ENCODE measurements at regions not wholly inside any gene's neighbourhood (a gene's known extent, or its start where the extent isn't known, plus 50 kb on each side); places are given as distances from the start of the nearest gene placed in this dataset.

GRCh38 chr11:116177521-116178210 is 595.1 kb downstream of the BUD13 start:
- Histone ChIP-seq H3K9ac (ENCODE audit: low read length) (no peak overlapping the region), H3K27ac (ENCODE audit: low read length) (no peak overlapping the region), H3K4me3 (ENCODE audit: low read length) (no peak overlapping the region), H3K4me1 (ENCODE audit: low read length) (no peaks in the 10 kb centered on the region), H3K9me3 (ENCODE audit: insufficient read depth, low read length) (no peaks in the 10 kb centered on the region), H3K27me3 (ENCODE audit: low read depth, low read length) (peaks cover 5% of the 10 kb centered on the region; the same call in 1 of the 2 replicates), H3K4me2 (ENCODE audit: low read length) (no peak overlapping the region), H2AFZ (ENCODE audit: low read depth, low read length) (no peak overlapping the region), H3K79me2 (ENCODE audit: low read length) (no peaks in the 10 kb centered on the region), H4K20me1 (ENCODE audit: insufficient read depth, low read length) (no peaks in the 10 kb centered on the region), H3K36me3 (replicated peaks; ENCODE audit: low read depth, low read length) (no peaks in the 10 kb centered on the region)
- TF ChIP-seq CTCF (IDR thresholded peaks at IDR 0.05; ENCODE audit: low read depth, low read length) = no peak
- TF ChIP-seq EZH2phosphoT487 (IDR thresholded peaks at IDR 0.05; ENCODE audit: low read depth) = no peak

DNA sequence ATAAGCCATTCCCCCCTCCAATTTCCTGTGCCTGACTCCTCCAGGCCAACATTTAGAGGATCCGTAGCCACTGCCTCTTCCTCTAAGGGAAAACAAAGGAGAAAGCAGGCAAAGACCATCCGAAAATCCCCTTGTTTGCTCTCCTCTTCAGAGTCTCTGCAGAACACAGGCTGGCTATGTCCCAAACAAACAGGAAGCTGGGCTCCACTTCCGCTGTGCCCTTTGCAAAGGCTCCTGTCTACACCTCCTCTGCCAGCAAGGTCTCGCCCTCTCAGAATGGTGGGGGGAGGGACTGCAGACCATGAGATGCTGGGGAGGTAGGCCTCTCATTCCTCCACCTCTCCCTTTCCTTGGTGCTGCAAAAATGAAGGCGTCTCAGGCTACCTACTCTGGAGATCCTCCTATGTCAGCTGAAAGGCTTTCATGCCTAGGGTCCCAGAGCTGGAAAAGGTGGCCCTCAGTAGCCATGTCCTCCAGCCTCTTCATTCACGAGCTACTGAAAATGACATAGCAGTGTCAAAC is 596.2 kb downstream of the BUD13 start:
- H2AFZ ChIP-seq (ENCODE audit: low read depth, low read length) = no peak overlapping the region
- no peak overlapping the region for H3K9ac ChIP-seq (ENCODE audit: low read length)
- no peaks in the 10 kb centered on the region for H3K9me3 ChIP-seq (ENCODE audit: insufficient read depth, low read length)
- TF ChIP-seq CTCF (IDR thresholded peaks at IDR 0.05; ENCODE audit: low read depth, low read length) (no peak), EZH2phosphoT487 (IDR thresholded peaks at IDR 0.05; ENCODE audit: low read depth) (no peak)
- H3K79me2 ChIP-seq (ENCODE audit: low read length) = no peaks in the 10 kb centered on the region
- no peaks in the 10 kb centered on the region for H3K4me1 ChIP-seq (ENCODE audit: low read length)
- no peak overlapping the region for H3K4me2 ChIP-seq (ENCODE audit: low read length)
- H4K20me1 ChIP-seq (ENCODE audit: insufficient read depth, low read length) = no peaks in the 10 kb centered on the region
- no peak overlapping the region for H3K27ac ChIP-seq (ENCODE audit: low read length)
- H3K27me3 ChIP-seq (ENCODE audit: low read depth, low read length) = peaks cover 5% of the 10 kb centered on the region; the same call in 1 of the 2 replicates
- no peaks in the 10 kb centered on the region for H3K36me3 ChIP-seq (replicated peaks; ENCODE audit: low read depth, low read length)
- no peak overlapping the region for H3K4me3 ChIP-seq (ENCODE audit: low read length)

DNA sequence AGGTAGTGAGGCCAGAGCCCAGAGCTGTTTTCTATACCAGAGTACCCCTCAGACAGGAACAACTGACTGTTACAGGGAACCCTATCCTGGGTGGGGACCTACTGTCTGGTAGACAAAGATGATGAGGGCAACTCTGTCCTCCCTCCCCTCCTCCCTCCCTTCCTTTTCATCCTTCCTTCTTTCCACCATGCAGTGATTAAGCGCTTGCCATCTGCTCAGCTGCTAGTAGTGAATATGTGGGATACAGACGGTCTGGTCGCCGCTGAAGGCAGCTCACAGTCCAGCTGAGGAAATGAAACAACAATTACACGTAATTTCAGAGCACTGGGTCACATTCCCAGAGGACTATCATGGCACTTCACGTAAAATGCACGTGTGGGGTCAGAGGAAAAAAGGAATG is 597.1 kb downstream of the BUD13 start:
- H3K27me3 ChIP-seq (ENCODE audit: low read depth, low read length) = peaks cover 5% of the 10 kb centered on the region; the same call in 1 of the 2 replicates
- TF ChIP-seq CTCF (IDR thresholded peaks at IDR 0.05; ENCODE audit: low read depth, low read length) = no peak
- H3K27ac ChIP-seq (ENCODE audit: low read length) = no peak overlapping the region
- H3K36me3 ChIP-seq (replicated peaks; ENCODE audit: low read depth, low read length) = no peaks in the 10 kb centered on the region
- H3K4me2 ChIP-seq (ENCODE audit: low read length) = no peak overlapping the region
- H3K4me3 ChIP-seq (ENCODE audit: low read length) = no peak overlapping the region
- no peaks in the 10 kb centered on the region for H4K20me1 ChIP-seq (ENCODE audit: insufficient read depth, low read length)
- H3K79me2 ChIP-seq (ENCODE audit: low read length) = no peaks in the 10 kb centered on the region
- H3K9ac ChIP-seq (ENCODE audit: low read length) = no peak overlapping the region
- H3K4me1 ChIP-seq (ENCODE audit: low read length) = no peaks in the 10 kb centered on the region
- no peak overlapping the region for H2AFZ ChIP-seq (ENCODE audit: low read depth, low read length)
- H3K9me3 ChIP-seq (ENCODE audit: insufficient read depth, low read length) = no peaks in the 10 kb centered on the region

- peaks cover 5% of the 10 kb centered on the region; the same call in 1 of the 2 replicates for H3K27me3 ChIP-seq (ENCODE audit: low read depth, low read length)
- no peaks in the 10 kb centered on the region for H4K20me1 ChIP-seq (ENCODE audit: insufficient read depth, low read length)
- no peak overlapping the region for H3K4me3 ChIP-seq (ENCODE audit: low read length)
- no peak overlapping the region for H3K27ac ChIP-seq (ENCODE audit: low read length)
- H3K4me2 ChIP-seq (ENCODE audit: low read length) = no peak overlapping the region
- no peaks in the 10 kb centered on the region for H3K36me3 ChIP-seq (replicated peaks; ENCODE audit: low read depth, low read length)
- no peak for TF ChIP-seq EZH2phosphoT487 (IDR thresholded peaks at IDR 0.05; ENCODE audit: low read depth)
- TF ChIP-seq CTCF (IDR thresholded peaks at IDR 0.05; ENCODE audit: low read depth, low read length) = no peak
- no peaks in the 10 kb centered on the region for H3K9me3 ChIP-seq (ENCODE audit: insufficient read depth, low read length)
- H3K9ac ChIP-seq (ENCODE audit: low read length) = no peak overlapping the region
- no peaks in the 10 kb centered on the region for H3K79me2 ChIP-seq (ENCODE audit: low read length)
- H3K4me1 ChIP-seq (ENCODE audit: low read length) = no peaks in the 10 kb centered on the region
- H2AFZ ChIP-seq (ENCODE audit: low read depth, low read length) = no peak overlapping the region
Measured at GRCh38 chr11:116173941-116174911, 598.6 kb downstream of the BUD13 start.

Measured in OCI-LY3 (cell line).